Kidney (tissue), 13 donors: ENCODE measurements at regions not wholly inside any gene's neighbourhood (a gene's known extent, or its start where the extent isn't known, plus 50 kb on each side); places are given as distances from the start of the nearest gene placed in this dataset.

Experiments used
- DNase-seq, 5 donors: peaks; one replicate each; pipeline ENCODE4 v3.0.0-alpha.2; 2013 to 2020
- FAIRE-seq: peaks from 2 replicates; lab custom pipeline; 2012; peaks lifted over from hg19 to GRCh38; lab: Jason Lieb, UNC
- H3K27ac ChIP-seq, 2 donors: one replicate each; pipeline ENCODE4 v1.7.0; 2013; ENCODE audit warnings: low read depth in 2 of 2, low read length in 2 of 2, inconsistent platforms in 1 of 2
- H3K27me3 ChIP-seq: one replicate; pipeline ENCODE4 v1.7.1; 2013; ENCODE audit warnings: low read length, inconsistent platforms; ENCODE audit not compliant: control insufficient read depth, insufficient read depth
- H3K36me3 ChIP-seq, 3 donors: one replicate each; pipeline versions ENCODE4 v1.7.0 to v1.7.1; 2013; ENCODE audit warnings: low read length in 3 of 3, control low read depth in 1 of 3, inconsistent platforms in 1 of 3; ENCODE audit not compliant: insufficient read depth in 3 of 3, control insufficient read depth in 2 of 3
- H3K4me1 ChIP-seq, 3 donors: one replicate each; pipeline versions ENCODE4 v1.7.0 to v1.7.1; 2013; ENCODE audit warnings: low read length in 3 of 3, inconsistent platforms in 1 of 3, low read depth in 1 of 3; ENCODE audit not compliant: control insufficient read depth in 2 of 3, insufficient read depth in 2 of 3
- H3K4me3 ChIP-seq, 3 donors: one replicate each; pipeline versions ENCODE4 v1.7.0 to v1.8.1; 2013; ENCODE audit warnings: low read length in 3 of 3, control low read depth in 1 of 3, inconsistent platforms in 1 of 3
- H3K9ac ChIP-seq, 3 donors: one replicate each; pipeline versions ENCODE4 v1.7.0 to v1.7.1; 2013; ENCODE audit warnings: low read length in 3 of 3, control low read depth in 1 of 3, inconsistent platforms in 1 of 3
- H3K9me3 ChIP-seq, 3 donors: one replicate each; pipeline versions ENCODE4 v1.7.0 to v1.7.1; 2013; ENCODE audit warnings: low read length in 3 of 3, control low read depth in 1 of 3, inconsistent platforms in 1 of 3; ENCODE audit not compliant: control insufficient read depth in 2 of 3, insufficient read depth in 1 of 3
- intact Hi-C: fragments of 100-400 bp; cut with DNase I; formaldehyde crosslinking; loops from one replicate; pipeline ENCODE4 v1.11.1; 2022
- TF ChIP-seq, protein P1 (sequence below): IDR thresholded peaks from 3 replicates; pipeline ENCODE4 v1.5.1; 2012; ENCODE audit warnings: mild to moderate bottlenecking, moderate library complexity, borderline replicate concordance; ENCODE audit not compliant: insufficient read depth; ENCODE audit errors: extremely low read depth
- donor health status: control.
- donor health status: control.
- donor health status: control.
- donor health status: control.
- donor health status: control.
- donor health status: DM: yes; HTN: yes; CAD: no.
- donor health status: Normal renal cell carcinoma (clear cell type).

DNA sequence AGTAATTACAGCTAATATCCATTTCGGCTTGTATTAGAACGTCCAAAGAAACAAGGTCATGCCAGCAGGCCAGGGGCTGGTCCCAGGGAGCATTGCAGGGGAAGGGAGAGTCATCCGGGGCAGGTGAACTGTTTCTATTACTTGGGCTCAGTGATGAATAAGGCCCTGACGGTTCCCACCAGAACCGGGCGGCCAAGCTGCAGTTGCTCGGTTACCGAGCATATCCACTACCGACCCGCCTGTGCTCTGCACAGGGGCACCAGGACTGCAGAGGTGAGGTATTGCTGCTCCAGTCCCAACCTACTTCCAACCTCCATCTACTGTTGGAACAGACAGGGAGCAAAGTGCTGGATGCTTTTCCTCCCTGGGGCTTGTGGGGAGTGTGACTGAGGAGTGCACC, 295.5 kb downstream of the MAF start:
- no peak overlapping the region for H3K9ac ChIP-seq
- H3K36me3 ChIP-seq = no peaks in the 10 kb centered on the region
- FAIRE-seq (no peak), DNase-seq (no peak)
- no peaks in the 10 kb centered on the region for H3K4me1 ChIP-seq
- intact Hi-C loops = no loop called here
- no peaks in the 10 kb centered on the region for H3K9me3 ChIP-seq
- TF ChIP-seq, protein P1, sequence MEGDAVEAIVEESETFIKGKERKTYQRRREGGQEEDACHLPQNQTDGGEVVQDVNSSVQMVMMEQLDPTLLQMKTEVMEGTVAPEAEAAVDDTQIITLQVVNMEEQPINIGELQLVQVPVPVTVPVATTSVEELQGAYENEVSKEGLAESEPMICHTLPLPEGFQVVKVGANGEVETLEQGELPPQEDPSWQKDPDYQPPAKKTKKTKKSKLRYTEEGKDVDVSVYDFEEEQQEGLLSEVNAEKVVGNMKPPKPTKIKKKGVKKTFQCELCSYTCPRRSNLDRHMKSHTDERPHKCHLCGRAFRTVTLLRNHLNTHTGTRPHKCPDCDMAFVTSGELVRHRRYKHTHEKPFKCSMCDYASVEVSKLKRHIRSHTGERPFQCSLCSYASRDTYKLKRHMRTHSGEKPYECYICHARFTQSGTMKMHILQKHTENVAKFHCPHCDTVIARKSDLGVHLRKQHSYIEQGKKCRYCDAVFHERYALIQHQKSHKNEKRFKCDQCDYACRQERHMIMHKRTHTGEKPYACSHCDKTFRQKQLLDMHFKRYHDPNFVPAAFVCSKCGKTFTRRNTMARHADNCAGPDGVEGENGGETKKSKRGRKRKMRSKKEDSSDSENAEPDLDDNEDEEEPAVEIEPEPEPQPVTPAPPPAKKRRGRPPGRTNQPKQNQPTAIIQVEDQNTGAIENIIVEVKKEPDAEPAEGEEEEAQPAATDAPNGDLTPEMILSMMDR = no peak
- no peaks in the 10 kb centered on the region for H3K27me3 ChIP-seq
- no peak overlapping the region for H3K4me3 ChIP-seq
- H3K27ac ChIP-seq = no peak overlapping the region

DNA sequence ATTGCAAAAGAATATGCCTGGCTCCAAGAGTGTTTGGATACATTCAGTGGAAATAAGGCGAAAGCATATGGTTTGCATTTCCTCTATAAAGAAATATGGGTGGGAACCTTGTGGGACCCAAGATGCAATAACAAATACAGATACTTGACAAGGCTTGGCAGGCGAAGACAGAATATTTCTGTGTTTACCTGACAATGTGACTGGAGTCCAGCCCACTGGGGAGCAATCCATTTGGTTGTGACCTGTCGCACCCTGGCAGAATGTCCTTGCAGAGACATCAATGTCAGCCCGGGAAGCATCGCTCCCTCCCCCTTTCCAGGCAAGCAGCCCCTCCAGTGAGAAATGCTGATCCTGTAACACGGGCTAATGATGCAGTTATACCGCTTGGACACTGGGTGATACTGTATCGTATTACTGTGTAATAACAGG, 296.6 kb downstream of the MAF start:
- Histone ChIP-seq H3K9ac (no peak overlapping the region), H3K4me1 (peaks cover 0 to 2% (median 0%) of the 10 kb centered on the region in 3 donors), H3K4me3 (no peak overlapping the region), H3K36me3 (no peaks in the 10 kb centered on the region), H3K27ac (no peak overlapping the region), H3K9me3 (no peaks in the 10 kb centered on the region), H3K27me3 (no peaks in the 10 kb centered on the region)
- TF ChIP-seq, protein P1 = no peak
- FAIRE-seq (no peak), DNase-seq (peak in 4 of 5 donors; percentile 62 to 88 (median 68))
- intact Hi-C loops = no loop called here

DNA sequence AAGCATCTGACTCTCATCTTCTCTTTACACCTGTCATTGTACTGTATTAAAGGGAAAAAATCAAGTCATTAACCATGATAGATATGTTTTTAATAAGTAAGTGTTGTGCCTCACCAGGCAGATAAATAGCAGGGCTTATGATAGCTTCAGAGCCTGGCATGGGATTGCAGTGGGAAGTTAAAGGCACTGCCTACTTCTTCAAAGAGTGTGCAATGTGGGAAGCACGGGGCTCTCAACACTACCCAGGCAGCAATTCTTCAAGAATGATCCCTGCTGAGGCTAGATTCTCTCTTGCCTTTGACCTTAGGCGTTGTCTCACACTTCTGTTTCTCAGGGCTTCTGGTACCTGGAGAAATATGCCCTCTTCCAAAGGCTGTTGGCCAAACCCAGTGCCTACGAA, 297.3 kb downstream of the MAF start:
- H3K27me3 ChIP-seq = no peaks in the 10 kb centered on the region
- intact Hi-C loops = no loop called here
- H3K4me3 ChIP-seq = no peak overlapping the region
- H3K9ac ChIP-seq = no peak overlapping the region
- peaks cover 0 to 4% (median 0%) of the 10 kb centered on the region in 3 donors for H3K4me1 ChIP-seq
- no peak overlapping the region for H3K27ac ChIP-seq
- FAIRE-seq = no peak
- no peak for DNase-seq
- H3K9me3 ChIP-seq = no peaks in the 10 kb centered on the region
- no peaks in the 10 kb centered on the region for H3K36me3 ChIP-seq
- TF ChIP-seq, protein P1 = no peak

DNA sequence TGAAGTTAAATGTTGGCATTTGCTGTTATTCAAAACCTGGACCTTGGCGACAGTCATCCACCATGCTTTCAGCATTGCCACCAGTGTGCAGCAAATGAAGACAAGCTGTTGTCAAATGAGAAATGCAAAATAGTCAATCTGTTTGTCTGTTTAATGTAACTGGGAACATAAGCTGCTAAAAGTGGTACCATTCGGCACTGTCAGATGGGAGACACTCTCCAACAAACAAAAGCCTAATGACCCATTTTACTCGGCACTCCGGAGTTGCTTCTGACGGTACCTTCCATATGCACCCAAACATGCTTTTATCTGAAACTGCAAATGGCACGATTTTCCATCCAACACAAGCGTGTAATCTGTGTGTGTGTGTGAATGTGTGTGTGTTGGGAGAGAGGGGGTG, 297.8 kb downstream of the MAF start:
- Histone ChIP-seq H3K36me3 (no peaks in the 10 kb centered on the region), H3K27ac (no peak overlapping the region), H3K9me3 (no peaks in the 10 kb centered on the region), H3K9ac (no peak overlapping the region), H3K27me3 (no peaks in the 10 kb centered on the region), H3K4me3 (no peak overlapping the region), H3K4me1 (peaks cover 0 to 4% (median 0%) of the 10 kb centered on the region in 3 donors)
- FAIRE-seq (no peak), DNase-seq (no peak)
- TF ChIP-seq, protein P1 = no peak
- intact Hi-C loops = no loop called here
